BJ (cell line): ENCODE measurements at regions not wholly inside any gene's neighbourhood (a gene's known extent, or its start where the extent isn't known, plus 50 kb on each side); places are given as distances from the start of the nearest gene placed in this dataset.
"Not testable (repeated sequence)": the region's sequence is repeated elsewhere in the genome, so short reads cannot be mapped to it uniquely, and the experiment has no call there.

Source experiments
- CTCF ChIA-PET: fragments of 350-600 bp; formaldehyde crosslinking; extraction: SDS; loops from one replicate; lab custom pipeline; 2021; ENCODE audit warnings: antibody characterized with exemption, inconsistent platforms; lab: Yijun Ruan, JAX
- POLR2A ChIA-PET: fragments of 300-600 bp; sonication (Branson Sonifier 250); formaldehyde crosslinking; extraction: SDS; loops from one replicate; lab custom pipeline; 2021; ENCODE audit warnings: antibody characterized with exemption; lab: Charles Lee
- DNase-seq: peaks from one replicate; pipeline ENCODE4 v3.0.0-alpha.2; 2011; ENCODE audit warnings: low read depth
- H3K27me3 ChIP-seq: 2 replicates; pipeline ENCODE4 v1.6.0; 2011; ENCODE audit warnings: low read length; ENCODE audit not compliant: control insufficient read depth, insufficient read depth
- H3K36me3 ChIP-seq: 2 replicates; pipeline ENCODE4 v1.5.1; 2011; ENCODE audit warnings: low read length; ENCODE audit not compliant: control insufficient read depth, insufficient read depth
- H3K4me3 ChIP-seq: 2 replicates; pipeline ENCODE4 v1.5.1; 2011; ENCODE audit warnings: low read depth, mild to moderate bottlenecking, control low read depth, low read length
- TF ChIP-seq, protein P1 (sequence below): IDR thresholded peaks from 2 replicates; pipeline ENCODE4 v1.5.1; 2011; ENCODE audit warnings: low read depth, mild to moderate bottlenecking, control low read depth, inconsistent platforms, low read length, moderate library complexity; ENCODE audit not compliant: insufficient read depth

DNA sequence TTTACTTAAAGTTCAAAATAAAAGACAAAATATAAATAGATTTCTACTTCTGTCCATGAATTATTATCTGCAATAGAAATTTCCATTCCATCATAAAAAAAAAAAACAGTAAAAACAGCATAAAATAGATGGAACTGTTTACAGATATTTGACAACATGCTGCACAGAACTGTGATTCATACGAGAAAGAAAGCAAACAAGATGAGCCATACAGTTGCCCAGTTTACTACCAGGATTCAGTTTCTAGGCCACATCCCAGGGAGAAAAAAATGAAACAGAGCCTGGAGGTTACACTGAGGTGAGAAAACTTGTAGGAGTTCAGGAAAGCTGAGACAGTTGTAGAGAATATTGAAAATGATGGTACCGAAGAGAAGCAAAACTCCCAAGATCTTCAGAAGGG, 1426.9 kb upstream of the ACVR2A start:
- ChIA-PET POLR2A (no interaction called here), CTCF (no interaction called here)
- Histone ChIP-seq H3K36me3 (no peaks in the 10 kb centered on the region), H3K27me3 (no peaks in the 10 kb centered on the region), H3K4me3 (no peak overlapping the region)
- DNase-seq: no peak
- TF ChIP-seq, protein P1, sequence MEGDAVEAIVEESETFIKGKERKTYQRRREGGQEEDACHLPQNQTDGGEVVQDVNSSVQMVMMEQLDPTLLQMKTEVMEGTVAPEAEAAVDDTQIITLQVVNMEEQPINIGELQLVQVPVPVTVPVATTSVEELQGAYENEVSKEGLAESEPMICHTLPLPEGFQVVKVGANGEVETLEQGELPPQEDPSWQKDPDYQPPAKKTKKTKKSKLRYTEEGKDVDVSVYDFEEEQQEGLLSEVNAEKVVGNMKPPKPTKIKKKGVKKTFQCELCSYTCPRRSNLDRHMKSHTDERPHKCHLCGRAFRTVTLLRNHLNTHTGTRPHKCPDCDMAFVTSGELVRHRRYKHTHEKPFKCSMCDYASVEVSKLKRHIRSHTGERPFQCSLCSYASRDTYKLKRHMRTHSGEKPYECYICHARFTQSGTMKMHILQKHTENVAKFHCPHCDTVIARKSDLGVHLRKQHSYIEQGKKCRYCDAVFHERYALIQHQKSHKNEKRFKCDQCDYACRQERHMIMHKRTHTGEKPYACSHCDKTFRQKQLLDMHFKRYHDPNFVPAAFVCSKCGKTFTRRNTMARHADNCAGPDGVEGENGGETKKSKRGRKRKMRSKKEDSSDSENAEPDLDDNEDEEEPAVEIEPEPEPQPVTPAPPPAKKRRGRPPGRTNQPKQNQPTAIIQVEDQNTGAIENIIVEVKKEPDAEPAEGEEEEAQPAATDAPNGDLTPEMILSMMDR: no peak

DNA sequence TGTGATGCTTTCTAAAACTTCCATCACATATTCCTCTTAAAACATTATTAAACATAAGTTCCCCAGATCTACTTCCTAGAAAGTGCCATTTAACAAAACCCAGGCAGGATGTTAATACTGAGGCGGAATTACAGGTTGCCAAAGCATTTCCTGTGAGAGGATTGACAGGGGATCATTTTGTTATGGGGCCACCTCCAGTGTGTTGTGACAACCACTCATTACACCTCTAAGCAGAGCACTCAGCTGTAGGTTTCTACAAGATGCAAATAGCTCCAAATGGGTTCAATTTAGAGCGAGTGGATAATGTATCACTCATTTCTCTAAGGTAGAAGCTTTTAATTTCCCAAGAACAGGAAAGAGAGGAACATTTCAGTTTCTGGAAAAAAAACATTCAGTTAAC, 1429.5 kb upstream of the ACVR2A start:
- no peak for DNase-seq
- POLR2A ChIA-PET: no interaction called here
- no peaks in the 10 kb centered on the region for H3K27me3 ChIP-seq
- no peaks in the 10 kb centered on the region for H3K36me3 ChIP-seq
- CTCF ChIA-PET: no interaction called here
- no peak overlapping the region for H3K4me3 ChIP-seq
- TF ChIP-seq, protein P1: no peak

DNA sequence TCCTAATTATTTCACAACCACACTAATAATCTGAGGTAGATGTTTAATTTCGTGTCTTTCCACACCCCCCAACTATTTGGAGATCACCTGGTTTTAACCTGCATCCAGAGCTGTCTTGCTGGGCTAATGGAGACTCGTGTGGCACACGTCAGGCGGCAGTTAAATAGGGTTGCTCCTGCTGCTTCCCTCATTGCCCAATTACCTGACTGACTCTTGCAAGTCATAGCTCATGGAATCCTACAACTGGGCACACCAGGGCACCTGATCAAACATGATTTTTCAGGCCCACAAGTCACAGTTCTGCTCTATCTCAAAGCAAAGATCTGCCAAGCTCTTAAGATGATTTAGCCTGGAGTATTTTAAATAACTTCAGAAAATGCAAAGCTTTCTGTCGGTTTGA, 1430.4 kb upstream of the ACVR2A start:
- Histone ChIP-seq H3K4me3 (no peak overlapping the region), H3K27me3 (no peaks in the 10 kb centered on the region), H3K36me3 (no peaks in the 10 kb centered on the region)
- DNase-seq: no peak
- TF ChIP-seq, protein P1: no peak
- ChIA-PET CTCF (no interaction called here), POLR2A (no interaction called here)

DNA sequence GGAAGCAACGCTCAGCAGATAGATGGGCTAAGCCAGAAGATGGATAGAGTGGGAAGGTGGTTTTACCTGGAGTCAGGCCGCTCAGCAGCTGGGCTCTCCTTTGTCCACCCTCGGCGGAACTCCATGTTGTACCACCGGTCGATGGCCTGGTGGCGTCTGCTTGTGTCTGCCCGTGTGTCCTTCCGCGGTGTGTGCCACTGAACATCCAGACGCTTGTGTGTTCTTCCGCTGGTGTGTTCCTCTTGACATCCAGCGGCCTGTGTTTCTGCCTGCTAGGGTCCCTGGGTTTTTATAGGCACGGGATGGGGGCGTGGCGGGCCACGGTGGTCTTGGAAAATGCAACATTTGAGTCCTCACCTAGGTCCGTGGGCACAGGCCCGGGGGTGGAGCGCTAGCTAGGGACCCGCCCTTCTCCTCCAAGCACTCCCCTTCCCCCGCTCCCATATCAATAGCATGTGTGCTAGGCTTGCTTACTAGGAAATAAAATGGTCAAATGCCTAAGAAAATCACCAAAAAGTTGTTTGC, 1431.7 kb upstream of the ACVR2A start:
- H3K36me3 ChIP-seq: no peaks in the 10 kb centered on the region
- no peaks in the 10 kb centered on the region for H3K27me3 ChIP-seq
- H3K4me3 ChIP-seq: no peak overlapping the region
- DNase-seq: no peak
- ChIA-PET POLR2A (no interaction called here), CTCF (no interaction called here)
- TF ChIP-seq, protein P1: no peak

DNA sequence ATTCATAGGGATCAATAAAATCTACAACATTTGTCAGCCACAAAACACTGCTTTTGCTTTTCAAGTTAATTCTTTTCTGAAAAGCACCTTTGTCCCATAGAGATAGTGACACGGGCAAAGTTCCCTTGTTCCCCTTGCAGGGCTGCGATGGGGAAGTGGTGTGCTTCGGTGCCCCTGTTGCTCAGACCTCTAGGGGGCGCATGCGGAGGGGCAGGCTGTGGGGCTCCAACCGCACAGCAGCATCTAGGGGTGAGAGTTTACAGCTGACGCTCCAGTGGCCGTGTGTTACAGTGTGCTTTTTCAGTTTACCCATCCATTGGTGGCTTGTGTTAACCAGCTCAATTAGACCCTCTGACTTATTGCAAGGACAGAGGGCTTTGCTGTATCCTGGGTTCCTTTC, 1432.2 kb upstream of the ACVR2A start:
- CTCF ChIA-PET: no interaction called here
- DNase-seq: no peak
- H3K27me3 ChIP-seq: no peaks in the 10 kb centered on the region

DNA sequence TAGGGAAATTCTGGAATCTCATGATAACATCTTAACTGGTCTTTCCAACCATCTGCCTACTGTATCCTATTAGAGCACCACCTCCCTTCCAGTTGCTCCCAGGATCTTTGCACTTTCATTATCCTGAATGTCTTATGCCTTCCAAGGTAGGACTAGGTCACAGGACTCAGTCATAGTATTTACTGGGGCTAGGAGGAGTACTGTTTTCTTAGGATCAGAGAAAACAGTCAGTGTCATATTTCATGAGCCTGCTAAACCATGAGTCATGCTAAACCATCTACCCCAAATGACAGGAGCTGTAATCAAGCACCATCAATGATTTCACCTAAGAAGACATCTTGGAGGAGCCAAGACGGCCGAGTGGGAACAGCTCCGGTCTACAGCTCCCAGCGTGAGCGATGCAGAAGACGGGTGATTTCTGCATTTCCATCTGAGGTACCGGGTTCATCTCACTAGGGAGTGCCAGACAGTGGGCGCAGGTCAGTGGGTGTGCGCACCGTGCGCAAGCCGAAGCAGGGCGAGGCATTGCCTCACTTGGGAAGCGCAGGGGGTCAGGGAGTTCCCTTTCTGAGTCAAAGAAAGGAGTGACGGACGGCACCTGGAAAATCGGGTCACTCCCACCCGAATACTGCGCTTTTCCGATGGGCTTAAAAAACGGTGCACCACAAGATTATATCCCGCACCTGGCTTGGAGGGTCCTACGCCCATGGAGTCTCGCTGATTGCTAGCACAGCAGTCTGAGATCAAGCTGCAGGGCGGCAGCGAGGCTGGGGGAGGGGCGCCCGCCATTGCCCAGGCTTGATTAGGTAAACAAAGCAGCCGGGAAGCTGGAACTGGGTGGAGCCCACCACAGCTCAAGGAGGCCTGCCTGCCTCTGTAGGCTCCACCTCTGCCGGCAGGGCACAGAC, 1439.2 kb upstream of the ACVR2A start:
- POLR2A ChIA-PET, H3K27me3 ChIP-seq, CTCF ChIA-PET, H3K36me3 ChIP-seq, H3K4me3 ChIP-seq, DNase-seq: not testable (repeated sequence)

More for the DNA sequence above, 1432.2 kb upstream of the ACVR2A start:
- POLR2A ChIA-PET: no interaction called here
- Histone ChIP-seq H3K36me3 (no peaks in the 10 kb centered on the region), H3K4me3 (no peak overlapping the region)
- TF ChIP-seq, protein P1: no peak

DNA sequence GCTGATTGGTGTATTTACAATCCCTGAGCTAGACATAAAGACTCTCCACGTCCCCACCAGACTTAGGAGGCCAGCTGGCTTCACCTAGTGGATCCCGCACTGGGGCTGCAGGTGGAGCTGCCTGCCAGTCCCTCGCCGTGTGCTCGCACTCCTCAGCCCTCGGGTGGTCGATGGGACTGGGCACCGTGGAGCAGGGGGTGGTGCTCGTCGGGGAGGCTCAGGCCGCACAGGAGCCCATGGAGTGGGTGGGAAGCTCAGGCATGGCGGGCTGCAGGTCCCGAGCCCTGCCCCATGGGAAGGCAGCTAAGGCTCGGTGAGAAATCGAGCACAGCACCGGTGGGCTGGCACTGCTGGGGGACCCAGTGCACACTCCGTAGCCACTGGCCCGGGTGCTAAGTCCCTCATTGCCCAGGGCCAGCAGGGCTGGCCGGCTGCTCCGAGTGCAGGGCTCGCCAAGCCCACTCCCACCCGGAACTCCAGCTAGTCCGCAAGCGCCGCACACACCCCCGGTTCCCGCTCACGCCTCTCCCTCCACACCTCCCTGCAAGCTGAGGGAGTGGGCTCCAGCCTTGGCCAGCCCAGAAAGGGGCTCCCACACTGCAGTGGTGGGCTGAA, 1441.2 kb upstream of the ACVR2A start:
- H3K27me3 ChIP-seq, H3K36me3 ChIP-seq, H3K4me3 ChIP-seq, CTCF ChIA-PET, POLR2A ChIA-PET, DNase-seq: not testable (repeated sequence)
